Fibroblast of skin of back (primary cell): ENCODE measurements at regions not wholly inside any gene's neighbourhood (a gene's known extent, or its start where the extent isn't known, plus 50 kb on each side); places are given as distances from the start of the nearest gene placed in this dataset.
A peak's percentile ranks its signal among the peaks of the same experiment; 100 is the strongest.

Source experiments
- DNase-seq: peaks from one replicate; pipeline ENCODE4 v3.0.0-alpha.2; 2013

GRCh38 chr5:125261505-125262250 lies 515.2 kb upstream of the ZNF608 start:
- DNase-seq, result peak; percentile 6

- peak; percentile 21 for DNase-seq
Measured at GRCh38 chr5:125262782-125263181, 516.3 kb upstream of the ZNF608 start.

GRCh38 chr5:125263356-125263755 lies 516.9 kb upstream of the ZNF608 start:
- DNase-seq, result peak; percentile 53

GRCh38 chr5:125266106-125266505 lies 519.7 kb upstream of the ZNF608 start:
- DNase-seq, result no peak

GRCh38 chr5:125267636-125268248 lies 521.3 kb upstream of the ZNF608 start:
- DNase-seq, result no peak

- no peak for DNase-seq
Measured at GRCh38 chr5:125269926-125270325, 523.5 kb upstream of the ZNF608 start.

- no peak for DNase-seq
Measured at GRCh38 chr5:125272357-125272756, 525.9 kb upstream of the ZNF608 start.

- DNase-seq, result peak; percentile 29
Measured at GRCh38 chr5:125274211-125274610, 527.8 kb upstream of the ZNF608 start.

- DNase-seq, result peak; percentile 40
Measured at GRCh38 chr5:125274938-125275724, 528.7 kb upstream of the ZNF608 start.

- DNase-seq, result no peak
Measured at GRCh38 chr5:125275725-125276090, 529.3 kb upstream of the ZNF608 start.

GRCh38 chr5:125276096-125276495 lies 529.7 kb upstream of the ZNF608 start:
- DNase-seq, result no peak

GRCh38 chr5:125277494-125278154 lies 531.2 kb upstream of the ZNF608 start:
- peak; percentile 91 for DNase-seq

- DNase-seq, result no peak
Measured at GRCh38 chr5:125278711-125279110, 532.3 kb upstream of the ZNF608 start.

GRCh38 chr5:125281667-125282066 lies 535.2 kb upstream of the ZNF608 start:
- DNase-seq, result no peak

- DNase-seq, result no peak
Measured at GRCh38 chr5:125283372-125283771, 536.9 kb upstream of the ZNF608 start.

GRCh38 chr5:125286271-125286670 lies 539.8 kb upstream of the ZNF608 start:
- DNase-seq, result no peak

GRCh38 chr5:125289606-125290005 lies 543.2 kb upstream of the ZNF608 start:
- DNase-seq, result no peak

GRCh38 chr5:125290935-125291334 lies 544.5 kb upstream of the ZNF608 start:
- DNase-seq, result no peak

- no peak for DNase-seq
Measured at GRCh38 chr5:125291447-125291846, 545.0 kb upstream of the ZNF608 start.

- DNase-seq, result no peak
Measured at GRCh38 chr5:125293223-125293622, 546.8 kb upstream of the ZNF608 start.

GRCh38 chr5:125293726-125294125 lies 547.3 kb upstream of the ZNF608 start:
- no peak for DNase-seq

- DNase-seq, result no peak
Measured at GRCh38 chr5:125294844-125295243, 548.4 kb upstream of the ZNF608 start.

GRCh38 chr5:125295405-125295872 lies 549.0 kb upstream of the ZNF608 start:
- peak; percentile 67 for DNase-seq
